CD4-positive, alpha-beta T cell (primary cell): ENCODE measurements at regions not wholly inside any gene's neighbourhood (a gene's known extent, or its start where the extent isn't known, plus 50 kb on each side); places are given as distances from the start of the nearest gene placed in this dataset.

Experiments used
- ATAC-seq: fragments of 200-7000 bp; cut with Tn5 transposase; one replicate; pipeline ENCODE4 v1.10.0; 2022; ENCODE audit warnings: mild to moderate bottlenecking; ENCODE audit not compliant: poor library complexity
- CTCF ChIA-PET: fragments of 350-600 bp; sonication (Branson Sonifier 250); formaldehyde crosslinking; loops from one replicate; lab custom pipeline; 2021; ENCODE audit warnings: antibody characterized with exemption, inconsistent platforms; lab: Charles Lee
- POLR2A ChIA-PET: fragments of 350-600 bp; sonication (Branson Sonifier 250); formaldehyde crosslinking; loops from one replicate; lab custom pipeline; 2021; ENCODE audit warnings: antibody characterized with exemption, inconsistent platforms; lab: Charles Lee
- DNase-seq, 14 experiments: peaks; one replicate each; pipeline ENCODE4 v3.0.0-alpha.2; 2013 to 2020; ENCODE audit warnings: mixed read lengths in 2 of 14
- H3K27ac ChIP-seq, 2 donors: one replicate each; pipeline versions ENCODE4 v1.5.1 to v1.7.0; 2013; ENCODE audit warnings: low read length in 2 of 2, low read depth in 1 of 2, mild to moderate bottlenecking in 1 of 2
- H3K27me3 ChIP-seq, 2 experiments: 1 replicate in 1 of 2; 2 replicates in 1 of 2; pipeline versions ENCODE4 v1.6.1 to v1.7.0; 2013; ENCODE audit warnings: low read length in 2 of 2, control low read depth in 1 of 2, mild to moderate bottlenecking in 1 of 2, moderate library complexity in 1 of 2; ENCODE audit not compliant: insufficient read depth in 2 of 2, control insufficient read depth in 1 of 2
- H3K36me3 ChIP-seq: one replicate; pipeline ENCODE4 v1.6.1; 2013; ENCODE audit warnings: low read length, control low read depth; ENCODE audit not compliant: insufficient read depth
- H3K4me1 ChIP-seq: one replicate; pipeline ENCODE4 v1.6.1; 2013; ENCODE audit warnings: low read length, control low read depth; ENCODE audit not compliant: insufficient read depth
- H3K4me3 ChIP-seq: one replicate; pipeline ENCODE4 v1.5.1; 2013; ENCODE audit warnings: mild to moderate bottlenecking, low read length, moderate library complexity
- H3K9me3 ChIP-seq, 2 experiments: 1 replicate in 1 of 2; 2 replicates in 1 of 2; pipeline versions ENCODE4 v1.6.1 to v1.7.0; 2013; ENCODE audit warnings: low read length in 2 of 2, mild to moderate bottlenecking in 2 of 2, control low read depth in 1 of 2, moderate library complexity in 1 of 2; ENCODE audit not compliant: control insufficient read depth in 1 of 2, insufficient read depth in 1 of 2
- H3K27ac Mint-ChIP-seq: one replicate; pipeline ENCODE4 v1.8.0; 2020; ENCODE audit warnings: mixed read lengths
- H3K27me3 Mint-ChIP-seq: one replicate; pipeline ENCODE4 v1.8.0; 2021; ENCODE audit warnings: mixed read lengths
- H3K36me3 Mint-ChIP-seq: one replicate; pipeline ENCODE4 v1.8.0; 2021; ENCODE audit warnings: low read depth, mixed read lengths
- H3K4me1 Mint-ChIP-seq: one replicate; pipeline ENCODE4 v1.8.0; 2021; ENCODE audit warnings: low read depth, mixed read lengths
- H3K4me3 Mint-ChIP-seq: one replicate; pipeline ENCODE4 v1.8.0; 2020; ENCODE audit warnings: mild to moderate bottlenecking, mixed read lengths
- H3K9me3 Mint-ChIP-seq: one replicate; pipeline ENCODE4 v1.8.0; 2020; ENCODE audit warnings: mixed read lengths
- intact Hi-C, 2 experiments: fragments of 100-400 bp; cut with DNase I in 1 of 2; cut with micrococcal nuclease in 1 of 2; formaldehyde crosslinking; loops; one replicate each; pipeline versions ENCODE4 v1.15.1 to v1.9.0; 2023 to 2025; cut with DNase I, micrococcal nuclease
- TF ChIP-seq, protein P1 (sequence below): fragments of 200-600 bp; IDR thresholded peaks from one replicate; pipeline ENCODE4 v1.8.0; 2022; ENCODE audit warnings: antibody characterized with exemption, mild to moderate bottlenecking

DNA sequence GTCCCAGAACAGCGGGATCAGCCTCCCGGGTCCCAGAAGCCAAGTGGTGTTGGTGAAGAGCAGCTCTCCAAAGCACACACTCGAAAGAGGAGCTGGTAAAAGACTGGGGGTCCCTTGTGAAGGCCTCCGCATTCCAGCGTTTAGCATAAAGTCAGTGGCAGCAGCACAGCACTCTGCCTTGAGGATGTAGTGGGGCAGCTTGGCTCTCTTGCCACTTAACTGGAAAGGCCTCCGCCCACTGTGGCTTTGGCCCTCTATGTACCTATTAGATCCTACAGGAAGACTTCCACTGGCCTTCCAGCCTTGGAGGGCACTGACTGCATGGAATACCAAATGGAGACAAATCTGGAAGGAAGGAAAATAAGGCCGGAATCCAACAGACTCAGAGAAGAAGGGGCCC, 1455.3 kb downstream of the BRD1 start:
- TF ChIP-seq, protein P1, sequence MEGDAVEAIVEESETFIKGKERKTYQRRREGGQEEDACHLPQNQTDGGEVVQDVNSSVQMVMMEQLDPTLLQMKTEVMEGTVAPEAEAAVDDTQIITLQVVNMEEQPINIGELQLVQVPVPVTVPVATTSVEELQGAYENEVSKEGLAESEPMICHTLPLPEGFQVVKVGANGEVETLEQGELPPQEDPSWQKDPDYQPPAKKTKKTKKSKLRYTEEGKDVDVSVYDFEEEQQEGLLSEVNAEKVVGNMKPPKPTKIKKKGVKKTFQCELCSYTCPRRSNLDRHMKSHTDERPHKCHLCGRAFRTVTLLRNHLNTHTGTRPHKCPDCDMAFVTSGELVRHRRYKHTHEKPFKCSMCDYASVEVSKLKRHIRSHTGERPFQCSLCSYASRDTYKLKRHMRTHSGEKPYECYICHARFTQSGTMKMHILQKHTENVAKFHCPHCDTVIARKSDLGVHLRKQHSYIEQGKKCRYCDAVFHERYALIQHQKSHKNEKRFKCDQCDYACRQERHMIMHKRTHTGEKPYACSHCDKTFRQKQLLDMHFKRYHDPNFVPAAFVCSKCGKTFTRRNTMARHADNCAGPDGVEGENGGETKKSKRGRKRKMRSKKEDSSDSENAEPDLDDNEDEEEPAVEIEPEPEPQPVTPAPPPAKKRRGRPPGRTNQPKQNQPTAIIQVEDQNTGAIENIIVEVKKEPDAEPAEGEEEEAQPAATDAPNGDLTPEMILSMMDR: no peak
- Histone ChIP-seq H3K36me3 (no peaks in the 10 kb centered on the region), H3K4me1 (no peaks in the 10 kb centered on the region), H3K4me3 (no peak overlapping the region), H3K9me3 (no peaks in the 10 kb centered on the region), H3K27me3 (peaks cover 8 to 15% of the 10 kb centered on the region in 2 experiments), H3K27ac (no peak overlapping the region)
- peaks cover 32% of the 10 kb centered on the region for H3K27me3 Mint-ChIP-seq
- CTCF ChIA-PET: no interaction called here
- no peak overlapping the region for H3K4me3 Mint-ChIP-seq
- DNase-seq (no peak), ATAC-seq (no peak)
- no peaks in the 10 kb centered on the region for H3K36me3 Mint-ChIP-seq
- intact Hi-C loops: no loop called here
- H3K9me3 Mint-ChIP-seq: no peaks in the 10 kb centered on the region
- no peaks in the 10 kb centered on the region for H3K4me1 Mint-ChIP-seq
- no peak overlapping the region for H3K27ac Mint-ChIP-seq
- POLR2A ChIA-PET: no interaction called here

DNA sequence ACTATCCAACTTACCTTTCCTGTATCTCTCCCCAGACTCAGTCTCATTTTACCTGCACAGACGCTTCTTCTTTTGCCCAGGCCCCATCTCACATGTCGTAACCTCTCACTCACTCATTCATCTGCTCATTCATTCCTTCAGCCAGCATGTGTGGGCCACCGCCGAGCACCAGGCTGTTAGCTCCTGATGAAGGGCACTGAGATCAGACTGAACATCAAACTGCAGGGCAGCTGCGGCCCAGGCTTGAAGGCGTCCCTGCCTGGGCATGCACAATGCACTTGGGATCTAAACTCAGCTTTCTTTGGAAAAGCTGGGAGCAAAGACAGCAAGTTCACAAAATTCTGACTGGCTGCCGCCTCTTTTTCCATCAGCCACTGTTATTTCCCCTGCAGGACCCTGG, 1456.3 kb downstream of the BRD1 start:
- ChIA-PET CTCF (no interaction called here), POLR2A (no interaction called here)
- Histone ChIP-seq H3K27ac (no peak overlapping the region), H3K4me3 (no peak overlapping the region), H3K36me3 (no peaks in the 10 kb centered on the region), H3K27me3 (peaks cover 8 to 14% of the 10 kb centered on the region in 2 experiments), H3K9me3 (no peaks in the 10 kb centered on the region), H3K4me1 (no peaks in the 10 kb centered on the region)
- Mint-ChIP-seq H3K27me3 (peaks cover 22% of the 10 kb centered on the region), H3K36me3 (no peaks in the 10 kb centered on the region), H3K4me3 (no peak overlapping the region), H3K9me3 (no peaks in the 10 kb centered on the region), H3K27ac (no peak overlapping the region), H3K4me1 (no peaks in the 10 kb centered on the region)
- TF ChIP-seq, protein P1: no peak
- DNase-seq (no peak), ATAC-seq (no peak)
- intact Hi-C loops: no loop called here

DNA sequence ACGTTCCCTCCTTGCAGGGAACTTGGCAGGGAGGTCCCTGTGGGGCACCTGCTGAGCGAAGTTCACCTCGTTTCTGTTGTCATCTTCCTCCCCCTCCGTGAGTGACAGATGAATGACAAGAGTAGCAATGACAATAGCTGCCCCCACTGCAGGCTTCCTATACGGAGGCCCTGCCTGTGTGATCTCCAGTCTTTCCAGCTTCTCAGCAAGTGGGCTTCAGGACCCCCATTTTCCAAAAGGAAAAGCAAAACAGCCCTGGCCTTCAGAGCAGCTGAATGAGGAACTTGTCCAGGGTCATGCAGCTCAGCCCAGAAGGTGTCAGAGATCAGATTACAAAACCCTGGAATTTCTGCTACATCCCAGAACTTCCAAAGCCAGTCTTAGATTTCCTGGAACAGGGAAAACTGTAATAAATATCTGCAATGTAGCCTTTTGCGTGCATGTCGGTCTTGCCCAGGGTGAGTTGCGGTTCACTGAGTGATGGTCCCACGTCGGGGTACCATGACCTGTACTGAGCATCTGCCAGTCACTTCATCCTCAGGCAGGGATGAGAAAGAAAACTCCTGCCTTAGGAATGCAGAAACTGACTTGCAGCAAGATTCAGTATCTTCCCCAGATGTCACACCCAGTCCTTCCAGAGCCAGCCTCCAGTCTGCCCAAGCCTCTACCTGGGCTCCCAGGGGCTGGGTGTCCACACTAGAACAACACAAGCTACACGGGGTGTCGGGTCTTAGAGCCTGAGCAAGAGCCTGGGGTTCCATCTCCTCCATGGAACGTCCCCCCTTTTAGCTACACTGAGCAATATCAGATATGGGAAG, 1457.0 kb downstream of the BRD1 start:
- H3K4me1 Mint-ChIP-seq: no peaks in the 10 kb centered on the region
- ChIA-PET POLR2A (no interaction called here), CTCF (no interaction called here)
- no peak overlapping the region for H3K27ac Mint-ChIP-seq
- TF ChIP-seq, protein P1: no peak
- H3K9me3 Mint-ChIP-seq: no peaks in the 10 kb centered on the region
- H3K27me3 ChIP-seq: peaks cover 8 to 12% of the 10 kb centered on the region in 2 experiments
- DNase-seq (no peak), ATAC-seq (no peak)
- intact Hi-C loops: no loop called here
- no peak overlapping the region for H3K4me3 Mint-ChIP-seq
- no peaks in the 10 kb centered on the region for H3K9me3 ChIP-seq
- H3K4me3 ChIP-seq: no peak overlapping the region
- no peaks in the 10 kb centered on the region for H3K36me3 Mint-ChIP-seq
- H3K27me3 Mint-ChIP-seq: peaks cover 16% of the 10 kb centered on the region
- H3K4me1 ChIP-seq: no peaks in the 10 kb centered on the region
- no peaks in the 10 kb centered on the region for H3K36me3 ChIP-seq
- no peak overlapping the region for H3K27ac ChIP-seq
